T47D (cell line): ENCODE measurements at regions not wholly inside any gene's neighbourhood (a gene's known extent, or its start where the extent isn't known, plus 50 kb on each side); places are given as distances from the start of the nearest gene placed in this dataset.
"Not testable (repeated sequence)": the region's sequence is repeated elsewhere in the genome, so short reads cannot be mapped to it uniquely, and the experiment has no call there.

Experiments used
- DNase-seq, 2 experiments: peaks; one replicate each; pipeline versions ENCODE4 v3.0.0 to v3.0.0-alpha.2; 2011 to 2012; ENCODE audit warnings: low read depth in 1 of 2, low spot score in 1 of 2
- JUND ChIP-seq: IDR thresholded peaks from 2 replicates; pipeline ENCODE4 v1.6.1; 2012; ENCODE audit warnings: low read depth
- in situ Hi-C: cut with HindIII; loops from 2 replicates; pipeline ENCODE4 v1.10.0; 2016; ENCODE audit warnings: low sequenced_read_pairs, low pct_unique_long_range_greater_than_20kb

DNA sequence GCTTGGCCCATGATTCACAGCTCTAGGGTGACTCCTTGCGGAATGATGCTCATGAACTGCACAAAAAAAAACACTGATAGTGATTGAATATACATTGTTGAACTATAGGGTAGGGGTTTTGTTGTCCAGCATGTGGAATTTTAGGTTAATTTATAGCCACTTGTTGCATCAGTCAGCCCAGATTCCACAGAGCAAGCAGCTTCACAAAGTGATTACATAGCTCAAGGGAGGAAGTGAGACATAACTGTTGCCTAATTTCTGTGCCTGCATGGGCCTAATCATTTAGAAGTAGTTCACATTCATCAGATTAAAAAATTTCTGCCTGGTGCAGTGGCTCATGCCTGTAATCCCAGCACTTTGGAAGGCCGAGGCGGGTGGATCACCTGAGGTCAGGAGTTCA, 142.2 kb upstream of the ZNF722 start:
- peak in 1 of 2 experiments; percentile 52 for DNase-seq
- in situ Hi-C loops = not testable (repeated sequence)

DNA sequence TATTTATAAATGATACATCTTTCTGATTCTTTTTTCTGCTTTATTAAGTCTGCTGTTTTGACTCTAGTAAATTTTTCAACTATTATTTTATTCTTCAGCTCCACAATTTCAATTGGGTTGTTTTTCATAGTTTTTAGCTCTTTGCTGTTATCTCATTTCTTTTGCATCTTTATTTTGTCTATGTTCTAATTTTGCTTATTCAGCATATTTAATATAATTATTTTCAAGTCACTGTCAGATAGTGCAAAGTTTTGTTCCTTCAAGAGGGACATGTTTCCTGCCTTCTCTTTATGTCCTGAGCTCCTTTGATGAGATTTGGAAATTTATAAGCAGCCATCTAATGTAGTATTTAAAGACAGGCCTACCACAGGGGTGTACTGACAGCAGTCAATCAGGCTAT, 131.5 kb upstream of the ZNF722 start:
- in situ Hi-C loops = no loop called here
- no peak for TF ChIP-seq JUND
- no peak for DNase-seq

DNA sequence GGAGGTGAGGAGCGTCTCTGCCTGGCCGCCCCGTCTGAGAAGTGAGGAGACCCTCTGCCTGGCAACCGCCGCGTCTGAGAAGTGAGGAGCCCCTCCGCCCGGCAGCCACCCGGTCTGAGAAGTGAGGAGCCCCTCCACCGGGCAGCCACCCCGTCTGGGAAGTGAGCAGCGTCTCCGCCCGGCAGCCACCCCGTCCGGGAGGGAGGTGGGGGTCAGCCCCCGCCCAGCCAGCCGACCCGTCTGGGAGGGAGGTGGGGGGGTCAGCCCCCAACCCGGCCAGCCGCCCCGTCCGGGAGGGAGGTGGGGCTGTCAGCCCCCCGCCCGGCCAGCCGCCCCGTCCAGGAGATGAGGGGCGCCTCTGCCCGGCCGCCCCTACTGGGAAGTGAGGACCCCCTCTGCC, 124.4 kb upstream of the ZNF722 start:
- in situ Hi-C loops, DNase-seq: not testable (repeated sequence)

DNA sequence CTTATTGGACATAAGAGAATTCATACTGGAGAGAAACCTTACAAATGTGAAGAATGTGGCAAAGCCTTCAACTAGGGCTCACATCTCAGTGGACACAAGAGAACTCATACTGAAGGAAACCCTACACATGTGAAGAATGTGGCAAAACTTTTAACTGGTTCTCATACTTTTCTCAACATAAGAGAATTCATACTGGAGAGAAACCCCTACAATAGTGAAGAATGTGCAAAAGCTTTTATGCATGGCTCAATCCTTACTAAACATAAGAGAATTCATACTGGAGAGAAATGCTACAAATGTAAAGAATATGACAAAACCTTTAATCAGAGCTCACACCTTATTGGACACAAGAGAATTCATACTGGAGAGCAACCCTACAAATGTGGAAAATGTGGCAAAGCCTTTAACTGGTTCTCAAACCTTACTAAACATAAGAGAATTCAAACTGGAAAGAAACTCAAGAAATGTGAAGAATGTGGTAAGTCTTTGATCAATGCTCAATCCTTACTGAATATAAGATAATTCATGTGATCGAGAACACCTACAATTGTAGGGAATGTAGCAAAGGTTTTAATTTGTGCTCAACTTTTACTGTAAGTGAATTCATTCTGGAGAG, 121.8 kb upstream of the ZNF722 start:
- no peak for TF ChIP-seq JUND
- in situ Hi-C loops = no loop called here
- peak in 1 of 2 experiments; percentile 6 for DNase-seq

DNA sequence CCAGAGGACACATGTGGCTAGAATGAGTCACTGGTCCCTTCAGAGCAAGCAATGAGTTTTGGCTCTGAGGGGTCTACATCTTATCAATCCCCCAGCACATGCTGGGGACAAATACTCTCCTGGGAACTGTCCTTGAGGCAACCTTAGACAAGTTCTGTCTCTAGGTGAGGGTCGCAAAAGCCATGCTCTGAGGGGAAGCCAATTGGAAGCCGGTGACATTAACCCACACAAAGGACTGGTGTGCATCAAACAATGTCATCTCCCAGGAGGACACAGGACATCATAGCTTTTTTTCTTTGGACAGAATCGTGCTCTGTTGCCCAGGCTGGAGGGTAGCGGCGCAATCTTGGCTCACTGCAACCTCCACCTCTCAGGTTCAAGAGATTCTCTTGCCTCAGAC, 111.6 kb upstream of the ZNF722 start:
- no peak for TF ChIP-seq JUND
- DNase-seq = no peak
- in situ Hi-C loops = no loop called here

DNA sequence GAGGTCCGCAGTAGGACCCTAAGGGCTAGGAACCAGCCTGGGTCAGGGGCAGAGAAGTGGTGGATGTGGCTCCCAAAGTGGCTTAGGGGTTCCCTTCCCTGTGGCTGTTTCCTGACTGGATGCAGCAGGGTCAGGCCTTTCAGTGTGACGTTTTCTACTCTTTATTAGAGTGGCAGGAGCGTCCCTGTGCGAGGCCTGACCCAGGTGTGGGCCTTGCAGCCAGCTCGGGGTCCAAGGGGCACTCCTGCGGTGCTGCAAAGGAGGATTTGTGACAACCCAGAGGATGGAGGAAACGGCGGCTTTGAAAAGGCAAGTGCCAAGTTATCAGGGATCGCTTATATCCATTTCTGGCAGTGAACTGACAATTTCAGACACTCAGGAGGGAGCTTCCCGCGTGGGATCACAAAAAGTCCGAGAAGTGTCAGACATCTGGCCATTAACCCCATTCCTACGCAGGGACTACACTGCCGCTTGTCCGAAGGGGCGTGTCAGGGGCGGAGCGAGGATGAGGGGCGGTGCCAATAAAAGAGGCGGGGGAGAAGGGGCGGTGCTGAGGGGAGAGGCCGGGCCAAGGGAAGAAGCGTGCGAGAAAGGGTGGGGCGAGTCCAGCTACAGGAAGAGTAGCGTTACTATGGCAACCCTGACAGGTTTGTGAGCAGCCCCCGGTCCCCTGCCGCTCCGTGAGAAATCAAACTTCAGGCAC, 98.8 kb upstream of the ZNF722 start:
- in situ Hi-C loops = no loop called here
- peak; percentile 79 to 96 for DNase-seq
- TF ChIP-seq JUND = no peak

DNA sequence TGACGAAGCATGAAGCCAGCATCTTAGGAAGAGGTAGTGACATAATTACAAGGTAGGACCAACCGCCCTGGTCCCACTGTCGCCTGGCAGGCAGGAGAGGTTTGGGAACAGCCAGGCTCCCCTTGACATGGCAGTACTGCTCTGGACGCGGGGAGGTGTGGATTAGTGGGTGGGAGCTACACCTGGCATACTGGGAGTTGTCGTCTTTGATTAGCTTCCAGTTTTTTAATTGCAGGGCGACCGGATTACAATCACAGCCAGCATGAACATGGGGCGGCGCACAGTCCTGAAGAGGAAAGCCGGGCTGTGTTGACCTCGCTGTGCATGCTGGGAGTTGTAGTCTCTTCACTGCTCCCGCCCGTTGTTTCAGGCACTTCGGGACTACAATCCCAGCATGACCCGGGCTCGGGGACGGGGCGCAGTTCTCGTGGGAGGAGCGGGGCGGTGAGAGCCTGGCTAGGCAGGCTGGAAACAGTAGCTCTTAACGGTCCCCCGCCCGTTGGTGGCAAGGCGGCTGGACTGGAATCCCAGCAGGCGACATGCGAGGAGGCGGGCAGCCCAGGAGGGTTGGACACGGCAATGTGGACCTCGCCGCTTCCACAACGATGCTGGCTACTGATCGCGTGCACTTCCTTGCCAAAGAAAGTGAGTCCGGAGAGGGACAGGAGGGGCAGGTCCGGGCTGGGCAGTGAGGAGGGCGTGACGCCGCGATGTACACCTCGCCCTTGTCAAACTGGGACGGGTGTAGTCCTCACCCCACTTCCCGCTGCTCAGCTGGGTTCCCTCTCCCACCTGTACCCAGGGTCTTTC, 98.0 kb upstream of the ZNF722 start:
- TF ChIP-seq JUND = no peak
- DNase-seq = peak; percentile 91 to 100
- in situ Hi-C loops = no loop called here

DNA sequence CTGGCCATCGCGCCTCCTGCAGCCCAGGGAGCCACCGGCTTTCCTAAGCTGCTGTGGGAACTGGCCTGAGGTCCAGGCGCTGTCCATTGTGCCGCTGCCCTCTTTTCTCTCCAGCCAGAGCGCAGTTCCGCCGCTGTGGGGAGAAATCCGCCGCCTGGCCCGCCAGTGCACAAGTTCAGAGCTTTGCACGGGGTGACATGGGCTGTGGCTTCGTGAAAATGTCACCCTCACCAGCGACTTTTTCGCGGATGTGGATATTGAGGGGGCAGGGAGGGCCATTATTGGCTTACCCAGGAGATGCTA, 97.5 kb upstream of the ZNF722 start:
- in situ Hi-C loops = not testable (repeated sequence)
- peak in 1 of 2 experiments; percentile 56 for DNase-seq

DNA sequence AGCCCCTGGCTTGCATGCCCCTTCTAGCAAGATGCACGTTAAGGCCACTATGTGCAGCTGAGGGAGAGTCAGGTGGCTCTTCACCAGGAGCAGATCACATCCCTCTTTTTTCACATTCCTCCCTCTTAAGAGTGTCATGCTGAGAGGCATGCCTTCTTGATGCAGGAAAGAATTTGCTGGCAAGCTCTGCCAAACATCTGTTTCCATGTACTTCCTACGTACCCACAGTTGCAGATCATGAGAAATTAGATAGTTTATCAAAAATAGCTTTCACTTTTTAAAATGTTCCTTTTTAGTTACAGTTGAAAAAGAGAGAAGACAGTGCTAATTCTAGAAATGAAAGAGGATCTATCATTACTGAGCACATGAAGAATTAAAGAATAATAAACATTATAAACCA, 79.7 kb upstream of the ZNF722 start:
- DNase-seq = no peak
- in situ Hi-C loops = no loop called here
- no peak for TF ChIP-seq JUND

DNA sequence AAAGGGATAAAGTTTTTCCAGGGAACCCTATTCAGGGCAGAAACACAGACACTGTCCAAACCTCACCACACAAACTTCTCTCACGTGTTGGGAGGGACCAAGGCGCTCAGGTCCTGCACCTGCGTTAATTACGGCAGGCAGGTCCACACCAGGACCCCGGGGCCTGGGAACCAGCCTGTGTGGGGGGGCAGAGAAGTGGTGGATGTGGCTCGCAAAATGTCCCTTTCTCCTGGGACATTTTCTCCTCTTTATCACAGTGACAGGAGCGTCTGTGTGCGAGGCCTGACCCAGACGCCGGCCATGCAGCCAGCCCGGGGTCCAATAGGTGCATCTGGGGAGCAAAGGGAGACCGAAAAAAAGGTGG, 73.4 kb upstream of the ZNF722 start:
- in situ Hi-C loops = no loop called here
- DNase-seq = peak in 1 of 2 experiments; percentile 70
- no peak for TF ChIP-seq JUND

DNA sequence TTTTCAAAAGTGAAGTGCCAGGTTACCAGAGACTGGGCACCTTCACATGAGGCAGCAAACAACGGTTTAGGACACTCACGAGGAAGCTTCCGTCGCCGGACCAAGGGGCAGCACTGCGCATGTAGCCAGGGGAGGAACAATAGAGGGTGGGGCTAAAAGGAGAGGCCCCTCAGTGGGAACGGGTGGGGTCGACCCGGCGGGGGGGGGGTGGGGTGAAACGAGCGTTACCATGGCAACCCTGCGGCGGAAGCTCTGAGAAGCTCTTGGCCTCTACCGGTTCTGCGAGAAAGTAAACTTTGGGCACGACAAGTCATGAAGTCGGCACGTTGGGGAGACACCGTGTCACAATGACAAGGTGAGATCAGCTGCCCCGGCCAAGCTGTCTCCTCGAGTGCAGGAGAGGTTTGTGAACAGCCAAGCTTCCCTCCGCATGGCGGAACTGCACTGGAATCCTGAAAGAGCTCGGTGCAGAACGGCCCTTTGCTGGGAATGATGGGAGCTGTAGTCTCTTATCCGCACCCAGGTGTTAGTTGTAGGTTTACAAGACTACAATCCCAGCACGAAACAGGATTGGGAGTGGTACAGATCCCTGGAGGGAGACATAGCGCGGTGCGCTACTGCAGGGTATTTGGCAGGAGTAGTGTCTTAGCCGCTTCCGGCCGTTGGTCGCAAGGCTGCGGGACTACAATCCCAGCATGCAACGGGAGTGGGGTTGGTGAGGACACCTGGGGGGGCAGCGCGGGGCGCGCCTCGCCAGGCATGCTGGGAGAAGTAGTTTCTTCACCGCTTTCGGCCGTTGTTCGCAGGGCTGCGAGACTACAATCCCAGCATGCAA, 72.8 kb upstream of the ZNF722 start:
- DNase-seq = peak; percentile 83 to 99
- in situ Hi-C loops = no loop called here
- TF ChIP-seq JUND = no peak

DNA sequence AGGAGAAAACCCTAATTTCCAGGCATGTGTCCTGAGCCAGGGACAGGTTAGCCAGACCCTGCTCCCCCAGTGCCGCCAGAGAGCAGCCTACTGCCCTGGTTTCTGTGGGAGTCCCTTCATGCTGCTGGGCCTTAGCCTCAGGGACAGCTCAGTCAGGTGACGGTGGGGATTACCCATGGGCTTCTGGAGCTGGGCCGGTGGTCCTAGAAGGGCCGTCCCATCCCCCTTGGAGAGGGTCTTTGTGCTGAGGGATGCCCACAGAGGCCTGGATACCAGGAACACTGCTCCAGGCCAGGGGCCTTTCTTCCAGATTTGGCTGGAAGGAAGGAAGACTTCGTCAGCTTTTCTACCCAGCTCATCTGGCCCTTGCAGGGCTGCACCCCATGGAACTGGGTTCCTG, 71.4 kb upstream of the ZNF722 start:
- no peak for DNase-seq
- TF ChIP-seq JUND = no peak
- in situ Hi-C loops = no loop called here
